Skin epidermis (tissue), 12 donors: ENCODE measurements at regions not wholly inside any gene's neighbourhood (a gene's known extent, or its start where the extent isn't known, plus 50 kb on each side); places are given as distances from the start of the nearest gene placed in this dataset.

Source experiments
- H3K27ac ChIP-seq, 21 experiments: fragments of 200-600 bp; sonication (generic) in 11 of 21; one replicate each; pipeline ENCODE4 v1.5.0; 2020; ENCODE audit warnings: mild to moderate bottlenecking in 3 of 21, inconsistent platforms in 2 of 21, moderate library complexity in 2 of 21
- H3K4me3 ChIP-seq, 7 experiments: fragments of 200-600 bp; sonication (generic) in 2 of 7; one replicate each; pipeline ENCODE4 v1.5.0; 2020; ENCODE audit warnings: inconsistent platforms in 2 of 7, mild to moderate bottlenecking in 2 of 7, moderate library complexity in 1 of 7

- Histone ChIP-seq H3K4me3 (no peak overlapping the region), H3K27ac (no peak overlapping the region)
Measured at GRCh38 chr11:36865846-36866245, 267.8 kb upstream of the RAG2 start.

- no peak overlapping the region for H3K27ac ChIP-seq
Measured at GRCh38 chr11:36854875-36855274, 256.8 kb upstream of the RAG2 start.

GRCh38 chr11:36848660-36849059 is 250.6 kb upstream of the RAG2 start:
- no peak overlapping the region for H3K27ac ChIP-seq
- H3K4me3 ChIP-seq = no peak overlapping the region

More at GRCh38 chr11:36854875-36855274, 256.8 kb upstream of the RAG2 start:
- no peak overlapping the region for H3K4me3 ChIP-seq

- no peak overlapping the region for H3K27ac ChIP-seq
- H3K4me3 ChIP-seq = no peak overlapping the region
Measured at GRCh38 chr11:36840378-36840777, 242.3 kb upstream of the RAG2 start.

- no peak overlapping the region for H3K4me3 ChIP-seq
- H3K27ac ChIP-seq = no peak overlapping the region
Measured at GRCh38 chr11:36837831-36838437, 239.9 kb upstream of the RAG2 start.

- no peak overlapping the region for H3K27ac ChIP-seq
- H3K4me3 ChIP-seq = no peak overlapping the region
Measured at GRCh38 chr11:36825251-36825650, 227.2 kb upstream of the RAG2 start.

GRCh38 chr11:36824349-36824748 is 226.3 kb upstream of the RAG2 start:
- H3K4me3 ChIP-seq = no peak overlapping the region
- no peak overlapping the region for H3K27ac ChIP-seq

GRCh38 chr11:36822829-36823228 is 224.8 kb upstream of the RAG2 start:
- Histone ChIP-seq H3K4me3 (no peak overlapping the region), H3K27ac (no peak overlapping the region)

GRCh38 chr11:36818410-36818809 is 220.4 kb upstream of the RAG2 start:
- H3K4me3 ChIP-seq = no peak overlapping the region

GRCh38 chr11:36817336-36817965 is 219.4 kb upstream of the RAG2 start:
- no peak overlapping the region for H3K4me3 ChIP-seq
- no peak overlapping the region for H3K27ac ChIP-seq

More at GRCh38 chr11:36818410-36818809, 220.4 kb upstream of the RAG2 start:
- no peak overlapping the region for H3K27ac ChIP-seq

GRCh38 chr11:36809303-36809702 is 211.3 kb upstream of the RAG2 start:
- Histone ChIP-seq H3K27ac (no peak overlapping the region), H3K4me3 (no peak overlapping the region)

GRCh38 chr11:36807871-36808270 is 209.8 kb upstream of the RAG2 start:
- Histone ChIP-seq H3K4me3 (no peak overlapping the region), H3K27ac (no peak overlapping the region)

- Histone ChIP-seq H3K4me3 (no peak overlapping the region), H3K27ac (no peak overlapping the region)
Measured at GRCh38 chr11:36803084-36803483, 205.0 kb upstream of the RAG2 start.

- H3K4me3 ChIP-seq = no peak overlapping the region
- no peak overlapping the region for H3K27ac ChIP-seq
Measured at GRCh38 chr11:36792996-36793914, 195.2 kb upstream of the RAG2 start.

GRCh38 chr11:36791957-36792356 is 193.9 kb upstream of the RAG2 start:
- no peak overlapping the region for H3K4me3 ChIP-seq
- no peak overlapping the region for H3K27ac ChIP-seq

- no peak overlapping the region for H3K27ac ChIP-seq
- no peak overlapping the region for H3K4me3 ChIP-seq
Measured at GRCh38 chr11:36790526-36790925, 192.5 kb upstream of the RAG2 start.

GRCh38 chr11:36783808-36784207 is 185.8 kb upstream of the RAG2 start:
- no peak overlapping the region for H3K27ac ChIP-seq
- no peak overlapping the region for H3K4me3 ChIP-seq

- Histone ChIP-seq H3K27ac (no peak overlapping the region), H3K4me3 (no peak overlapping the region)
Measured at GRCh38 chr11:36779791-36780190, 181.8 kb upstream of the RAG2 start.

GRCh38 chr11:36777311-36777710 is 179.3 kb upstream of the RAG2 start:
- Histone ChIP-seq H3K4me3 (no peak overlapping the region), H3K27ac (no peak overlapping the region)

GRCh38 chr11:36775756-36776155 is 177.7 kb upstream of the RAG2 start:
- H3K27ac ChIP-seq = no peak overlapping the region
- no peak overlapping the region for H3K4me3 ChIP-seq

GRCh38 chr11:36775130-36775529 is 177.1 kb upstream of the RAG2 start:
- H3K27ac ChIP-seq = no peak overlapping the region
- H3K4me3 ChIP-seq = no peak overlapping the region
